Hepatocyte (in vitro differentiated cells): ENCODE measurements at regions not wholly inside any gene's neighbourhood (a gene's known extent, or its start where the extent isn't known, plus 50 kb on each side); places are given as distances from the start of the nearest gene placed in this dataset.

ENCODE experiments used
- DNase-seq: peaks from one replicate; pipeline ENCODE4 v3.0.0-alpha.2; 2016; ENCODE audit warnings: low spot score
- H2AFZ ChIP-seq: fragments of 200-600 bp; sonication (generic); 2 replicates; pipeline ENCODE4 v1.6.0; 2016; ENCODE audit warnings: antibody characterized with exemption, mild to moderate bottlenecking
- H3K27ac ChIP-seq: fragments of 200-600 bp; sonication (generic); 2 replicates; pipeline ENCODE4 v1.5.1; 2016; ENCODE audit warnings: mild to moderate bottlenecking
- H3K27me3 ChIP-seq: fragments of 200-600 bp; sonication (generic); 2 replicates; pipeline ENCODE4 v1.6.1; 2016
- H3K36me3 ChIP-seq: fragments of 200-600 bp; sonication (generic); replicated peaks from 2 replicates; pipeline ENCODE4 v1.5.1; 2016; ENCODE audit warnings: low read depth; ENCODE audit not compliant: insufficient read depth
- H3K4me1 ChIP-seq: fragments of 200-600 bp; sonication (generic); 2 replicates; pipeline ENCODE4 v1.5.1; 2016; ENCODE audit warnings: mild to moderate bottlenecking, moderate library complexity; ENCODE audit not compliant: insufficient read depth
- H3K4me2 ChIP-seq: fragments of 200-600 bp; sonication (generic); 2 replicates; pipeline ENCODE4 v1.6.0; 2016
- H3K4me3 ChIP-seq: fragments of 200-600 bp; sonication (generic); 2 replicates; pipeline ENCODE4 v1.5.1; 2016; ENCODE audit warnings: mild to moderate bottlenecking
- H3K79me2 ChIP-seq: fragments of 200-600 bp; sonication (generic); 2 replicates; pipeline ENCODE4 v1.6.0; 2017; ENCODE audit warnings: mild to moderate bottlenecking
- H3K9me2 ChIP-seq: fragments of 200-600 bp; sonication (generic); replicated peaks from 2 replicates; pipeline ENCODE4 v1.6.0; 2017; ENCODE audit warnings: mild to moderate bottlenecking; ENCODE audit not compliant: insufficient read depth
- H3K9me3 ChIP-seq: fragments of 200-600 bp; sonication (generic); 2 replicates; pipeline ENCODE4 v1.5.1; 2016; ENCODE audit warnings: low read depth, mild to moderate bottlenecking
- H4K20me1 ChIP-seq: fragments of 200-600 bp; sonication (generic); 2 replicates; pipeline ENCODE4 v1.6.0; 2016; ENCODE audit warnings: mild to moderate bottlenecking; ENCODE audit not compliant: insufficient read depth, poor library complexity, severe bottlenecking
- CTCF ChIP-seq: fragments of 200-600 bp; sonication (generic); IDR thresholded peaks from 2 replicates; pipeline ENCODE4 v1.5.1; 2016; ENCODE audit warnings: antibody characterized with exemption, mild to moderate bottlenecking; ENCODE audit not compliant: poor library complexity
- EZH2 ChIP-seq: fragments of 200-600 bp; sonication (generic); IDR thresholded peaks from 2 replicates; pipeline ENCODE4 v1.6.1; 2016; ENCODE audit warnings: antibody characterized with exemption, mild to moderate bottlenecking, borderline replicate concordance
- EZH2phosphoT487 ChIP-seq: fragments of 200-600 bp; sonication (generic); IDR thresholded peaks from one replicate; pipeline ENCODE4 v1.6.1; 2018; ENCODE audit warnings: antibody characterized with exemption, mild to moderate bottlenecking, low read depth, moderate library complexity; ENCODE audit not compliant: unreplicated experiment, severe bottlenecking
- WGBS: methylation state at CpG from one replicate; pipeline ENCODE4 v1.1.6; 2016; ENCODE audit warnings: low lambda C conversion rate; ENCODE audit errors: missing lambda C conversion rate; 5-methylcytosine and 5-hydroxymethylcytosine counted together

GRCh38 chr22:34847072-34847471 lies 218.9 kb upstream of the ISX start:
- Histone ChIP-seq H2AFZ (no peak overlapping the region), H3K9me2 (no peaks in the 10 kb centered on the region), H3K27me3 (no peaks in the 10 kb centered on the region), H3K36me3 (no peaks in the 10 kb centered on the region), H3K27ac (no peak overlapping the region), H4K20me1 (no peaks in the 10 kb centered on the region), H3K4me2 (no peak overlapping the region), H3K4me3 (no peak overlapping the region), H3K9me3 (no peaks in the 10 kb centered on the region), H3K4me1 (no peaks in the 10 kb centered on the region), H3K79me2 (no peaks in the 10 kb centered on the region)
- DNase-seq, result no peak
- WGBS, result 16% methylated on average over 1 of the region's 1 CpG
- no peak for TF ChIP-seq EZH2phosphoT487
- no peak for TF ChIP-seq EZH2
- TF ChIP-seq CTCF, result no peak

GRCh38 chr22:34849965-34850364 lies 216.0 kb upstream of the ISX start:
- TF ChIP-seq EZH2phosphoT487 (no peak), EZH2 (no peak), CTCF (no peak)
- Histone ChIP-seq H3K4me2 (no peak overlapping the region), H2AFZ (no peak overlapping the region), H3K27me3 (no peaks in the 10 kb centered on the region), H3K9me2 (no peaks in the 10 kb centered on the region), H3K27ac (no peak overlapping the region), H3K9me3 (no peaks in the 10 kb centered on the region), H3K79me2 (no peaks in the 10 kb centered on the region), H3K4me3 (no peak overlapping the region), H3K4me1 (no peaks in the 10 kb centered on the region), H3K36me3 (no peaks in the 10 kb centered on the region), H4K20me1 (no peaks in the 10 kb centered on the region)
- WGBS, result 66% methylated on average over 4 of the region's 4 CpGs
- DNase-seq, result no peak

- Histone ChIP-seq H4K20me1 (no peaks in the 10 kb centered on the region), H3K27ac (no peak overlapping the region), H3K4me2 (no peak overlapping the region), H3K27me3 (no peaks in the 10 kb centered on the region), H3K9me3 (no peaks in the 10 kb centered on the region), H3K79me2 (no peaks in the 10 kb centered on the region), H3K9me2 (no peaks in the 10 kb centered on the region), H3K4me3 (no peak overlapping the region), H2AFZ (no peak overlapping the region), H3K4me1 (no peaks in the 10 kb centered on the region), H3K36me3 (no peaks in the 10 kb centered on the region)
- DNase-seq, result no peak
- TF ChIP-seq CTCF (no peak), EZH2phosphoT487 (no peak), EZH2 (no peak)
- 70% methylated on average over 4 of the region's 4 CpGs for WGBS
These were observed 213.9 kb upstream of the ISX start for GRCh38 chr22:34851918-34852662.
